Panc1 (cell line): ENCODE measurements at regions not wholly inside any gene's neighbourhood (a gene's known extent, or its start where the extent isn't known, plus 50 kb on each side); places are given as distances from the start of the nearest gene placed in this dataset.

Experiments
- CTCF ChIP-seq: fragments of 450-650 bp; IDR thresholded peaks from 2 replicates; pipeline ENCODE4 v1.5.1; 2017; ENCODE audit warnings: mild to moderate bottlenecking
- POLR2AphosphoS5 ChIP-seq: IDR thresholded peaks from 2 replicates; pipeline ENCODE4 v1.6.1; 2012; ENCODE audit warnings: mild to moderate bottlenecking, low read depth, low read length, moderate library complexity
- REST ChIP-seq, 2 experiments: IDR thresholded peaks; 2 replicates each; pipeline ENCODE4 v1.6.1; 2011 to 2012; ENCODE audit warnings: low read depth in 2 of 2, control low read depth in 1 of 2, low read length in 1 of 2, mild to moderate bottlenecking in 1 of 2, moderate library complexity in 1 of 2; ENCODE audit not compliant: insufficient read depth in 1 of 2
- TCF7L2 ChIP-seq: IDR thresholded peaks from 2 replicates; pipeline ENCODE4 v1.6.1; 2011; ENCODE audit warnings: mild to moderate bottlenecking, low read depth, low read length, inconsistent platforms

GRCh38 chr5:25020454-25020853 is 375.7 kb upstream of the CDH10 start:
- TF ChIP-seq CTCF: no peak
- no peak for TF ChIP-seq POLR2AphosphoS5
- TF ChIP-seq REST (IDR thresholded peaks at IDR 0.05; ENCODE audit: insufficient read depth in 1 of 2, low read depth in 2 of 2, low read length in 1 of 2): no peak
- no peak for TF ChIP-seq TCF7L2
